ENCODE measurements at regions not wholly inside any gene's neighbourhood (a gene's known extent, or its start where the extent isn't known, plus 50 kb on each side); places are given as distances from the start of the nearest gene placed in this dataset.
"Not testable (repeated sequence)": the region's sequence is repeated elsewhere in the genome, so short reads cannot be mapped to it uniquely, and the experiment has no call there.

DNA sequence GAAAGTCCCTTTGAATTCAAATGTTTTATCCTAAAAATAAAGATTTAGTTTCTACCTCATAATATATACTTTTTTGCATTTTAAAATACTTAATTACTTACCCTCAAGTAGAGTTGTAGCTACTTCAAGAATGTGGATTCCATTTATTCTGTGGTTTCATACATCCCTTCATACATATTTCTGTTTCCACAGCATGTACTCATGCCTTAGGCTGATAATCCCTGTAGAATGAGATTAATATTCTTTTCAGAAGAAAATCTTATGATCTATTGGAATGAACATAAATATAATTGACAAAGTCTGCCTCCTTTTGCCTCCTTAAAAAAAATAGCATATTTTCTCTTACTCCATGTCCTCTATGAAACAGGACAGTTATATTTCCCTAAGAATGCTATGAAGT is 465.7 kb downstream of the DTWD2 start:
- DNase-seq (ENCODE audit: insufficient read length, low spot score): no peak
- no peak for TF ChIP-seq POLR2A (IDR thresholded peaks at IDR 0.05; ENCODE audit: low read depth, low read length)
- TF ChIP-seq POU2F2 (IDR thresholded peaks at IDR 0.05; ENCODE audit: low read depth, low read length): no peak
- TF ChIP-seq PAX5 (IDR thresholded peaks at IDR 0.05; ENCODE audit: insufficient read depth, low read length, severe bottlenecking): no peak
- no peak for TF ChIP-seq TAF1 (IDR thresholded peaks at IDR 0.05; ENCODE audit: low read depth, low read length)
- no peak for TF ChIP-seq POLR2AphosphoS5 (IDR thresholded peaks at IDR 0.05; ENCODE audit: low read depth, low read length)
- TF ChIP-seq SPI1 (IDR thresholded peaks at IDR 0.05; ENCODE audit: low read depth, low read length): no peak
- no peak for FAIRE-seq

DNA sequence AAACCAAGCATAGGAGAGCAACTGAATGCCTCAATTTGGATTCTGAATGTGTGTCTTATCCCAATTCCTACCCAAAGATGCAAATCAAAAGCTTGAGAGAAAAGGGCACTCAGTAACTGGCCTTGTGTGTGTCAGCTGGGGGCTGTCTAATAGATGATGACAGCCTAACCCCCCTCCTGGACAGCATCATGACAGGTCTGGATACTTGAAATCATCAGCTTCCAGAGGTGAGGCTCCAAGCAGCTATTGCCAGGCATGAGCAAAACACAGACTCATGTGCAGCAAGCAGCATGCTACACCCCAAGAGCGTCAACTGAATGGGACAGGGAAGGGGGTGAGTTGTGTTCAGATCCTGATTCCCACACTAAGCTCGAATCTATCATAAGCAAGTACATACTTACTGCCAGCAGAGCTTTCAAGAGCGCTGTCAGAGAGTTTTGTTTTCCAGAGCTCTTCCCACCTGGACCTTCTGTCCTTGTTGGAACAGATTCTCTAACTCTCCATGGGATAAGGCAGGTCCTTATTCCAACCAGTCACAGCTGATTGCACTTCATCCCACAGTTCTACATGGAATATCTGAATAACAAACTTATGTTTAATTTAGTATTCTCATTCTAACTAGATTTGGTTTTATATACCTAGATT is 467.5 kb downstream of the DTWD2 start:
- DNase-seq (ENCODE audit: insufficient read length, low spot score) (no peak), FAIRE-seq (no peak)
- TF ChIP-seq POLR2A (IDR thresholded peaks at IDR 0.05; ENCODE audit: low read depth, low read length) (no peak), POU2F2 (IDR thresholded peaks at IDR 0.05; ENCODE audit: low read depth, low read length) (no peak), PAX5 (IDR thresholded peaks at IDR 0.05; ENCODE audit: insufficient read depth, low read length, severe bottlenecking) (no peak), TAF1 (IDR thresholded peaks at IDR 0.05; ENCODE audit: low read depth, low read length) (no peak), SPI1 (IDR thresholded peaks at IDR 0.05; ENCODE audit: low read depth, low read length) (no peak), POLR2AphosphoS5 (IDR thresholded peaks at IDR 0.05; ENCODE audit: low read depth, low read length) (no peak)

DNA sequence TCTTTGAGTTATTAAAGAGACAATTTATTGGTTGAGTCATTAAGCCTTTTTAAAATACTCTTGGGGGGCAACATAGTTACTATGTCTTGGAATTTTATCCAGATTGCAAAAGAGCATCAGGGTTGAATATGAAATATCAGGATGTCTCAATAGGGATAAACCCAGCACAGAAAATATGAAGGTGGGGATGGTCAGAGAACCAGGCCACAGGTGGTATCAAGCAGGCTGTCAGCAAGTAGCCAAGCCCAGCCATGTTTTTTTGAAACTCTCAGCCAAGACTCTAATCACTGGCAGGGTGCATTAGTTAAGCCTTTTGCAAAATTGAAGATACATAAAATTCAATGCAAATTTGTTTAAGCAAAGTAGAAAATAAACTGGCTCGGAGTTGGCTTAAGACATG is 468.9 kb downstream of the DTWD2 start:
- TF ChIP-seq POLR2A (IDR thresholded peaks at IDR 0.05; ENCODE audit: low read depth, low read length): no peak
- no peak for TF ChIP-seq PAX5 (IDR thresholded peaks at IDR 0.05; ENCODE audit: insufficient read depth, low read length, severe bottlenecking)
- no peak for TF ChIP-seq SPI1 (IDR thresholded peaks at IDR 0.05; ENCODE audit: low read depth, low read length)
- no peak for TF ChIP-seq POLR2AphosphoS5 (IDR thresholded peaks at IDR 0.05; ENCODE audit: low read depth, low read length)
- no peak for TF ChIP-seq POU2F2 (IDR thresholded peaks at IDR 0.05; ENCODE audit: low read depth, low read length)
- no peak for TF ChIP-seq TAF1 (IDR thresholded peaks at IDR 0.05; ENCODE audit: low read depth, low read length)
- FAIRE-seq (no peak), DNase-seq (ENCODE audit: insufficient read length, low spot score) (no peak)

DNA sequence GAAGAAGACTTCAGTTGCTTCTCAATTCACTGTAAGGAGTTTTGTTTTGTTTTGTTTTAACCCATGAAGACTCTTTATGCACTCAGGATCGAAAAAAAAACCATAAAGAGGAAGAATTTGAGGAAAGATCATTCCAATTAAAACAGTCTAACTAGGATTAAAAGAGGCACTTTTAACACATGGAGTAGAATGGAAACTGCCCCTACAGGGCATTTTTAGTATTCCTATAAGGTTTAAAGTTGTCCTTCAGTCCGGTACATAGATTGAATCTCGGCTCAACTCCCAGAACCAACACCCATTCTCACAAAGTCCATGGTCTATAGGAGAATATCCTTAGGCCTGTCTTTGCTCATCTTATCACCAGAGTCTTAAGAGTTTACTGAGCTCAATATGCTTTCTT is 469.6 kb downstream of the DTWD2 start:
- FAIRE-seq (no peak), DNase-seq (ENCODE audit: insufficient read length, low spot score) (no peak)
- TF ChIP-seq SPI1 (IDR thresholded peaks at IDR 0.05; ENCODE audit: low read depth, low read length): no peak

DNA sequence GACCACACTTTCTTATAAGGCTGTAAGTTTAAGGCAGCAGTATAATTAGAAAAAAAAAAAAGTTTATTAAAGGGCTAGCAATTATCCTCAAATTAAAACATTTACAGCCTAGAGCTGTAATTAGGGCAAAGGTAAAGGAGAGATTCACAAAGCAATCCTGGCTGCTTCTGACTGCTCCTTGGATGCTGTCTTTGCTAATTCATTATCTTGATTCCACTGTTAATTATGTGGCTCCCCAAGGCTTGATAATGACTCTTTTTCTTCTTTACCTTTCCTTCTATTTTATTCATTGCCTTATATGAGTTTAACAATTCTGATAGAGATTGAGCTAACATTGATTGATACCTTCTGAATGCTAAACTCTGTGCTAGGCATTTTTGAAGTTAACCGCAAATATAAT is 476.5 kb downstream of the DTWD2 start:
- no peak for TF ChIP-seq PAX5 (IDR thresholded peaks at IDR 0.05; ENCODE audit: insufficient read depth, low read length, severe bottlenecking)
- no peak for TF ChIP-seq TAF1 (IDR thresholded peaks at IDR 0.05; ENCODE audit: low read depth, low read length)
- TF ChIP-seq POLR2AphosphoS5 (IDR thresholded peaks at IDR 0.05; ENCODE audit: low read depth, low read length): no peak
- TF ChIP-seq SPI1 (IDR thresholded peaks at IDR 0.05; ENCODE audit: low read depth, low read length): no peak
- no peak for TF ChIP-seq POU2F2 (IDR thresholded peaks at IDR 0.05; ENCODE audit: low read depth, low read length)
- TF ChIP-seq POLR2A (IDR thresholded peaks at IDR 0.05; ENCODE audit: low read depth, low read length): no peak
- FAIRE-seq (no peak), DNase-seq (ENCODE audit: insufficient read length, low spot score) (no peak)

DNA sequence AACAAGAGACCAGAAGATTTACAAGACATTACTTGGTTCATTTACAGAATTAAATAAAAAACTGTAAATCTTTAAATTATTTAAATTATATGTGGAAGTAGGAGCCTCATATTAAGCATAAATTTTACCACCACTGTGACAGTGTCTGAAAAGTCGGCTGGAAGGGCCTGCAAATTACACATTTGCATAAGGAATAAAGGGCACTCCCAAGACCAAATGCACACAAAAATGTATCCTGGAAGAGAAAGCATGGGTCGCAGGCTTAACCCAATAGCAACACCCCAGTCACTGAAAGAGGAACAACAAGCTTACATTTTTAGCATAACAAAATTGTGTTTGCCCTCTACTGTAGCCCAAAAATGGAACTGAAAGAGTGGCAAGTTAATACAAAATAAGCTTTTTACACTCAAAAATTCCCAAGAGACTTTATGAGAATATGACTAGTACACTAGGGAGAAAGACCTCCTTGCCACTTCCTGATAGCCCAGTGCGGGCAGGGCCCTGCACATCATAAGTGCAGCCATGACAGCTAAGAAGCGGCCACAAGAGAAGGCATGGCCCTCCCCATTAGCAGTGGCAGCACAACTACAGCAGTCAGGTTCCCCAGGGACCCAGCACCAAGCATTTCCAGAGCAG is 482.0 kb downstream of the DTWD2 start:
- TF ChIP-seq POLR2A (IDR thresholded peaks at IDR 0.05; ENCODE audit: low read depth, low read length) (no peak), POU2F2 (IDR thresholded peaks at IDR 0.05; ENCODE audit: low read depth, low read length) (no peak), TAF1 (IDR thresholded peaks at IDR 0.05; ENCODE audit: low read depth, low read length) (no peak), PAX5 (IDR thresholded peaks at IDR 0.05; ENCODE audit: insufficient read depth, low read length, severe bottlenecking) (no peak), POLR2AphosphoS5 (IDR thresholded peaks at IDR 0.05; ENCODE audit: low read depth, low read length) (no peak), SPI1 (IDR thresholded peaks at IDR 0.05; ENCODE audit: low read depth, low read length) (no peak)
- FAIRE-seq (no peak), DNase-seq (ENCODE audit: insufficient read length, low spot score) (no peak)

DNA sequence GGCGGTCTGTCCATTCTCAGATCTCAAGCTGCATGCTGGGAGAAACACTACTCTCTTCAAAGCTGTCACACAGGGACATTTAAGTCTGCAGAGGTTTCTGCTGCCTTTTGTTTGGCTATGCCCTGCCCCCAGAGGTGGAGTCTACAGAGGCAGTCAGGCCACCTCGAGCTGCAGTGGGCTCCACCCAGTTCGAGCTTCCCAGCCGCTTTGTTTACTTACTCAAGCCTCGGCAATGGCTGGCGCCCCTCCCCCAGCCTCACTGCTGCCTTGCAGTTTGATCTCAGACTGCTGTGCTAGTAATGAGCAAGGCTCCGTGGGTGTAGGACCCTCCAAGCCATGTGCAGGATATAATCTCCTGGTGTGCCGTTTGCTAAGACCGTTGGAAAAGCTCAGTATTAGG is 486.1 kb downstream of the DTWD2 start:
- FAIRE-seq; DNase-seq (ENCODE audit: insufficient read length, low spot score): not testable (repeated sequence)

DNA sequence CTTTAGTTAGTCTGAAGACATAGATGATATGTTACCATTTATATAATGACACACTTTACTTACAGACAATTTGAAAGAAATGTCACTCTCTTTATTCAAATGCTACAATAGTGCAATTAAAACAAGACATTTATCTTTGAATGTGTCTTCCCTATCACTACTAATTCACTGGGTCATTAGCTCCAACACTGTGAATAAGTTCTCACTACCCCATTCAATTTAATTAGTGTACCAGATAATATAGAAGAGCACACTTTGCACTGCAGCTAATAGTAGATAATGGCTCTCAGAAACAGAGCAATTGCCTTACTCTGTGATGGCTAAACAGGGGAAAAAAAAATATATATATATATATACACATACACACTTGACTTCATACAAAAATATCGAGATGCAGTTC is 497.0 kb downstream of the DTWD2 start:
- FAIRE-seq (no peak), DNase-seq (ENCODE audit: insufficient read length, low spot score) (no peak)
- TF ChIP-seq POU2F2 (IDR thresholded peaks at IDR 0.05; ENCODE audit: low read depth, low read length) (no peak), TAF1 (IDR thresholded peaks at IDR 0.05; ENCODE audit: low read depth, low read length) (no peak), SPI1 (IDR thresholded peaks at IDR 0.05; ENCODE audit: low read depth, low read length) (no peak), POLR2AphosphoS5 (IDR thresholded peaks at IDR 0.05; ENCODE audit: low read depth, low read length) (no peak), PAX5 (IDR thresholded peaks at IDR 0.05; ENCODE audit: insufficient read depth, low read length, severe bottlenecking) (no peak), POLR2A (IDR thresholded peaks at IDR 0.05; ENCODE audit: low read depth, low read length) (no peak)

DNA sequence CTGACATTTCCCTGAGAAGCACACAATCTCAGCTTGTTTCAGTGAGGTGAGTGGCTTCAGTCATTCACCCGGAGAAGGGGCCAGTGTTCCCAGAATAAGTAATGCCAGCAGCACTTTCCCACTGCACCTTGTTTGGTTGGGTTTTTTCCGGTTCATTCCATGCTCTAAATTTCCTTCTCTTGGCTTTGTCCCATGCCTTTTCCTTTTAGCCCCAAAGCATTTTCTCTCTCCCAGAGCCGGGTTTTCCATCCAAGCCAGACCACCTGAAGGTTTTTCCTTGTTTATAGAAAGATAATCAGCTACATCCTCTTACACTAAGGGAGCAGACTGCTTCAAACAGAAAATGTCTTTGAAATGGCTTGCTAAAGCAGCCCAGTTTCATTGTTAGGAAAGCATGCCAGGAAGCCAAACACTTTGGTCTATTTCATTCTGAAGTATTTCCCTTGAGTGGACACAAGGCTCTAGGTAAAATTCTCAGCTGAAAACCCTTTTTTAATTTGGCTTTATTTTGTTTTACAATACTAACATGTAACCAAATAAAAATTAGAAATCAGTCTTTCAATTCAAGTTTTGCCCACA is 501.6 kb downstream of the DTWD2 start:
- no peak for FAIRE-seq

DNA sequence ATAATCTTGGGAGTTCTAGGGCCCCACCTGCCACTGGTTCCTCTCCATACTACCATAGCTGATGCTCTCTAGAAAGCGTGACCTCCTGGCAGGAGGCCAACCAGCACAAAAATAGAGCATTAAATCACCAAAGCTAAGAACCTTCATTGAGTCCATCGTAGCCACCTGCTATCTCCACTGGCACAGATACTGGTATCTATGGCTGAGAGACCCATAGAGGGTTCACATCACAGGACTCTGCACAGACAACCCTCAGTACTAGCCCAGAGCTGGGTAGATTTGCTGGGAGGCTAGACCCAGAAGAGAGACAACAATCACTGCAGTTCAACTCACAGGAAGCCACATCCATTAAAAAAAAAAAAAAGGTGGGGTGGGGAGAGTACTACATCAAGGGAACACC is 509.1 kb downstream of the DTWD2 start:
- FAIRE-seq (no peak), DNase-seq (ENCODE audit: insufficient read length, low spot score) (no peak)
- TF ChIP-seq PAX5 (IDR thresholded peaks at IDR 0.05; ENCODE audit: insufficient read depth, low read length, severe bottlenecking): no peak
- TF ChIP-seq SPI1 (IDR thresholded peaks at IDR 0.05; ENCODE audit: low read depth, low read length): no peak
- no peak for TF ChIP-seq POU2F2 (IDR thresholded peaks at IDR 0.05; ENCODE audit: low read depth, low read length)
- no peak for TF ChIP-seq POLR2A (IDR thresholded peaks at IDR 0.05; ENCODE audit: low read depth, low read length)
- TF ChIP-seq POLR2AphosphoS5 (IDR thresholded peaks at IDR 0.05; ENCODE audit: low read depth, low read length): no peak
- no peak for TF ChIP-seq TAF1 (IDR thresholded peaks at IDR 0.05; ENCODE audit: low read depth, low read length)

More for the DNA sequence above, 501.6 kb downstream of the DTWD2 start:
- TF ChIP-seq SPI1 (IDR thresholded peaks at IDR 0.05; ENCODE audit: low read depth, low read length): no peak
- TF ChIP-seq POU2F2 (IDR thresholded peaks at IDR 0.05; ENCODE audit: low read depth, low read length): no peak
- no peak for TF ChIP-seq TAF1 (IDR thresholded peaks at IDR 0.05; ENCODE audit: low read depth, low read length)
- no peak for TF ChIP-seq POLR2AphosphoS5 (IDR thresholded peaks at IDR 0.05; ENCODE audit: low read depth, low read length)
- no peak for TF ChIP-seq POLR2A (IDR thresholded peaks at IDR 0.05; ENCODE audit: low read depth, low read length)
- no peak for TF ChIP-seq PAX5 (IDR thresholded peaks at IDR 0.05; ENCODE audit: insufficient read depth, low read length, severe bottlenecking)
- DNase-seq (ENCODE audit: insufficient read length, low spot score): no peak
